ENCODE measurements at regions not wholly inside any gene's neighbourhood (a gene's known extent, or its start where the extent isn't known, plus 50 kb on each side); places are given as distances from the start of the nearest gene placed in this dataset.
"Not testable (repeated sequence)": the region's sequence is repeated elsewhere in the genome, so short reads cannot be mapped to it uniquely, and the experiment has no call there.

DNA sequence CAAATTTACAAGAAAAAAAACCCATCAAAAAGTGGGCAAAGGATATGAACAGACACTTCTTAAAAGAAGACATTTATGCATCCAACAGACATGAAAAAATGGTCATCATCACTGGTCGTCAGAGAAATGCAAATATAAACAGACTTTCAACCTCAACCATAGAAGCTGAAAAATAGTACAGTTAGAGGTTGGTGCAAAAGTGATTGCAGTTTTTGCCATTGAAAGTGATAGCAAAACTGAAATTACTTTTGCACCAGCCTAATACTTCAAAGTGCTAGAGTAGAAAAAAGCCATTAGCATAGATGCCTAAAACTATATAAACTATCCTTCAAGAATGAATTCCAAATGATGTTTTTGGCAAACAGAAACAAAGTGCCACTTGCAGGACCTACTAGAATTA is 365.8 kb upstream of the DPYD start:
- no peaks in the 10 kb centered on the region for H3K27me3 ChIP-seq (ENCODE audit: control insufficient read depth, insufficient read depth, low read length)
- H3K4me1 ChIP-seq (ENCODE audit: control insufficient read depth, insufficient read depth, low read length), result no peaks in the 10 kb centered on the region
- H3K9me3 ChIP-seq (replicated peaks; ENCODE audit: low read length), result no peaks in the 10 kb centered on the region
- H3K4me3 ChIP-seq (ENCODE audit: low read length), result no peak overlapping the region
- no peak overlapping the region for H3K9ac ChIP-seq (ENCODE audit: low read depth, low read length)
- no peaks in the 10 kb centered on the region for H3K36me3 ChIP-seq (ENCODE audit: insufficient read depth, low read length)
- H3K4me2 ChIP-seq (ENCODE audit: low read length), result no peak overlapping the region

DNA sequence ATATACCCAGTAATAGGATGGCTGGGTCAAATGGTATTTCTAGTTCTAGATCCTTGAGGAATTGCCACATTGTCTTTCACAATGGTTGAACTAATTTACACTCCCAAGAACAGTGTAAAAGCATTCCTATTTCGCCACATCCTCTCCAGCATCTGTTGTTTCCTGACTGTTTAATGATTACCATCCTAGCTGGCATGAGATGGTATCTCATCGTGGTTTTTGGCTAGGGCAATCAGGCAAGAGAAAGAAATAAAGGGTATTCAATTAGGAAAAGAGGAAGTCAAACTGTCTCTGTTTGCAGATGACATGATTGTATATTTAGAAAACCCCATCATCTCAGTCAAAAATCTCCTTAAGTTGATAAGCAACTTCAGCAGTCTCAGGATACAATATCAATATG is 364.5 kb upstream of the DPYD start:
- H3K9ac ChIP-seq (ENCODE audit: low read depth, low read length); H3K4me1 ChIP-seq (ENCODE audit: control insufficient read depth, insufficient read depth, low read length); H3K36me3 ChIP-seq (ENCODE audit: insufficient read depth, low read length); H3K27me3 ChIP-seq (ENCODE audit: control insufficient read depth, insufficient read depth, low read length); H3K4me2 ChIP-seq (ENCODE audit: low read length); H3K4me3 ChIP-seq (ENCODE audit: low read length); H3K9me3 ChIP-seq (replicated peaks; ENCODE audit: low read length): not testable (repeated sequence)

DNA sequence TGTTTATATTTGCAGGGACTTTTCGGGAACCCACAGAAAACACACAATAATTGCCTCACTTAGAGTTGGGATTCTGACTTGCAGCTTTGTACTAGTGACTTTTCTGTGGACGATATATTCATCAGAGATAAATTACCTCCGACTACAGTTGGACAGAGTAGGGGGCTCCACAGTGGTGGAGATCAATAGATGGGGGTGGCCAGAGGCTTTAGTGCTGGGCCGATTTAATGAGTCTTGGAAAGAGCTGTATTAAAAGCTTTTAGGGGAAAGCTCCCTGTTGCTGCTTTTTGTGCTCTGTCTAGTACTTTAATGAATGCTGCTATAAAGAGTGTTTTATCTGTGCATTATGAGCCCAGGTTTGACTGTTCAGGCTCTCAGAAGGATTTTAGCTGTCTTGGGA is 359.2 kb upstream of the DPYD start:
- no peaks in the 10 kb centered on the region for H3K27me3 ChIP-seq (ENCODE audit: control insufficient read depth, insufficient read depth, low read length)
- no peak overlapping the region for H3K4me2 ChIP-seq (ENCODE audit: low read length)
- H3K36me3 ChIP-seq (ENCODE audit: insufficient read depth, low read length), result no peaks in the 10 kb centered on the region
- no peak overlapping the region for H3K4me3 ChIP-seq (ENCODE audit: low read length)
- H3K9me3 ChIP-seq (replicated peaks; ENCODE audit: low read length), result no peaks in the 10 kb centered on the region
- H3K4me1 ChIP-seq (ENCODE audit: control insufficient read depth, insufficient read depth, low read length), result peaks cover 9% of the 10 kb centered on the region
- no peak overlapping the region for H3K9ac ChIP-seq (ENCODE audit: low read depth, low read length)

DNA sequence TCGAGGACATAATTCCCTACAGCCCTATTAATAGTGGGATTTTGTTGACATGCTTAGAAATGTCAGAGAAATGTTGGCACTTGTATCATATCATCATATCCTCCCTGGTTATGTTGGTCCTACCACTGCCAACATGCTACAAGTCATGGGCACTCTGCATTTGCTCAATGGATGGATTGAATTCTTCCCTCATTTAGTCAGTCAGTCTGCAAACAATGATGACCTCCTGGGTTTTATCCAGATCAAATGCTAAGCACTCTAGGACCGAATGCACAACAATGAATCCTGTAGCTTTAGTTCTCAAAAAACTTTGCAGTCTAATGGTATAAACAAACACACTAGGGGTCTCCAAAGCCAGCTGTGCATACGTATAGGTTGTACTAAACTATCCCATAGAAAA is 357.2 kb upstream of the DPYD start:
- H3K4me1 ChIP-seq (ENCODE audit: control insufficient read depth, insufficient read depth, low read length), result peaks cover 9% of the 10 kb centered on the region
- no peak overlapping the region for H3K4me2 ChIP-seq (ENCODE audit: low read length)
- H3K9me3 ChIP-seq (replicated peaks; ENCODE audit: low read length), result no peaks in the 10 kb centered on the region
- no peaks in the 10 kb centered on the region for H3K27me3 ChIP-seq (ENCODE audit: control insufficient read depth, insufficient read depth, low read length)
- H3K9ac ChIP-seq (ENCODE audit: low read depth, low read length), result no peak overlapping the region
- no peak overlapping the region for H3K4me3 ChIP-seq (ENCODE audit: low read length)
- no peaks in the 10 kb centered on the region for H3K36me3 ChIP-seq (ENCODE audit: insufficient read depth, low read length)

DNA sequence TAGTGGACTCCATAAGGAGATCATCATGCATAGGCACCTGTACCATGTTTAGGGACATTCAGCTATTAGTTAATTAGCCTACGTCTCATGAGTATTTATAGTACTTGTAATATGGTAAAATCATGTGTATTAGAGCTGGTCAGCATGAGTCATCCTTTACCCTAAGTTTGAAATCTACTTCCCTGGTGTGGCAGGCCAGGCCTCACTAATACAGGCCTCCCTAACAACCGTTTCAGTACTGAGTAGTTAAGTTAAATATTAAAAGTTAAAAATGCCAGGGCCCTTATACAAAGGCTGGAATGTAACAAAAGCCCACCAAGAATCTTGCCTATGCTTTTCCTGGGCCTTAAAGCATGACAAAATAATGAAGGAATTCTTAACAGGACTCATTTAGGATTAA is 356.3 kb upstream of the DPYD start:
- no peaks in the 10 kb centered on the region for H3K27me3 ChIP-seq (ENCODE audit: control insufficient read depth, insufficient read depth, low read length)
- H3K4me3 ChIP-seq (ENCODE audit: low read length), result no peak overlapping the region
- no peak overlapping the region for H3K4me2 ChIP-seq (ENCODE audit: low read length)
- H3K9me3 ChIP-seq (replicated peaks; ENCODE audit: low read length), result no peaks in the 10 kb centered on the region
- H3K36me3 ChIP-seq (ENCODE audit: insufficient read depth, low read length), result no peaks in the 10 kb centered on the region
- no peak overlapping the region for H3K9ac ChIP-seq (ENCODE audit: low read depth, low read length)
- H3K4me1 ChIP-seq (ENCODE audit: control insufficient read depth, insufficient read depth, low read length), result peaks cover 9% of the 10 kb centered on the region

DNA sequence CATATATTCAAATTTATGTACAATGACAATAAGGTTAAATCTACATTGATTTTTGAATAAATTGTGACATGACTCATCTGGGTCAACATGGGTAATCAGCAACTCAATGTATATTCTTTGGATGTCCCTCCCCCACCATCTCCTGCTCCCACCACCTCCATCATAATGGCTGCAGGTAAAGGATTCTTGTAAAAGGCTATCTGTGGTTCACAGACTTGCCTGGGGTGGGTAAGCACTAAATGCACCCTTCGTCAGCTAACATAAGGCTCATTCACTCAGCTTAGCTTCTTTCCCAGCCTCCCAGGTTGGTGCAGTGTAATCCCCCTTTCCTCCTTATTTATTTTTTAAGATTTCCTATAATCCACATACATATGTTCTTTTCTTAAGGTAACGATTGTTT is 355.7 kb upstream of the DPYD start:
- Histone ChIP-seq H3K36me3 (ENCODE audit: insufficient read depth, low read length) (no peaks in the 10 kb centered on the region), H3K4me2 (ENCODE audit: low read length) (no peak overlapping the region), H3K9me3 (replicated peaks; ENCODE audit: low read length) (no peaks in the 10 kb centered on the region), H3K4me3 (ENCODE audit: low read length) (no peak overlapping the region), H3K9ac (ENCODE audit: low read depth, low read length) (no peak overlapping the region), H3K27me3 (ENCODE audit: control insufficient read depth, insufficient read depth, low read length) (no peaks in the 10 kb centered on the region), H3K4me1 (ENCODE audit: control insufficient read depth, insufficient read depth, low read length) (peaks cover 9% of the 10 kb centered on the region)

DNA sequence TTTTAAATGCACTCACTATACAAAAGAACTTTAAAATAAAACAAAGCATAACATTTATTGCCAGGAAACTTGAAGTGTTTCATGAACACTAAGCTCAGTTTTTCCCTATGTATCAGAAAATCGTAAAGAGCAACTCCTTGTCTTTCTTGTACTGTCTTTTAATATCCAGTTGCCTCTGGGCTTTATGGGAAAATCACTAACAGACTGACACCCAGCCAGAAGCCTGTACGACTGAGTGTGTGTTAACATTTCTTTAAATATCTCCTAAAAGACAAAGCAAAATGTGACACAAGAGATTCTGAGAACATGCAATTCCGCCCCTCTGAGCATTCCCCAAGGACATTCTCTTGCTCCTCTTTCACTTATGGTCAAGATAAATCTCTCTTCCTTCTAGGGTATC is 347.5 kb upstream of the DPYD start:
- Histone ChIP-seq H3K9ac (ENCODE audit: low read depth, low read length) (no peak overlapping the region), H3K9me3 (replicated peaks; ENCODE audit: low read length) (no peaks in the 10 kb centered on the region), H3K4me2 (ENCODE audit: low read length) (no peak overlapping the region), H3K4me1 (ENCODE audit: control insufficient read depth, insufficient read depth, low read length) (peaks cover 8% of the 10 kb centered on the region), H3K27me3 (ENCODE audit: control insufficient read depth, insufficient read depth, low read length) (no peaks in the 10 kb centered on the region), H3K36me3 (ENCODE audit: insufficient read depth, low read length) (no peaks in the 10 kb centered on the region), H3K4me3 (ENCODE audit: low read length) (no peak overlapping the region)

DNA sequence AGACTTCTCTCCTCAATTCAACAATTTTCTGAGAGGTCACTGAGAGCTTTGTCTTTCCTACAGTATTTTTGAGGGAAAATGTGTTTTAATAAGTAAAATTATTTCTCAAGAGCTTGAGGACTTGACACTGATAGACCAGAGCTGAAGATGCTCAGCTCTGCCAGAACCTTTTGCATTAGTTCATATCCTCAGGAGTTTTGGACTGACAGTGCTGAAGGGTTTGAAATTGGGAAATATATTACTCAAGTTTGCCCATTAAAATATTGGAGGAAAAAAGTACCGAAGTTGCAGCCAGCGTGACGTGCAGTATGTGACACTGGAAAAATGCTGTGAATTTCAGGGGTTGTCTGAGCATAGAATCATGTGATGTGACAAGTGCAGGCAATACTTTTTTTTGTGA is 346.6 kb upstream of the DPYD start:
- Histone ChIP-seq H3K4me2 (ENCODE audit: low read length) (no peak overlapping the region), H3K4me3 (ENCODE audit: low read length) (no peak overlapping the region), H3K9ac (ENCODE audit: low read depth, low read length) (no peak overlapping the region), H3K9me3 (replicated peaks; ENCODE audit: low read length) (no peaks in the 10 kb centered on the region), H3K27me3 (ENCODE audit: control insufficient read depth, insufficient read depth, low read length) (no peaks in the 10 kb centered on the region), H3K36me3 (ENCODE audit: insufficient read depth, low read length) (no peaks in the 10 kb centered on the region), H3K4me1 (ENCODE audit: control insufficient read depth, insufficient read depth, low read length) (peaks cover 8% of the 10 kb centered on the region)

DNA sequence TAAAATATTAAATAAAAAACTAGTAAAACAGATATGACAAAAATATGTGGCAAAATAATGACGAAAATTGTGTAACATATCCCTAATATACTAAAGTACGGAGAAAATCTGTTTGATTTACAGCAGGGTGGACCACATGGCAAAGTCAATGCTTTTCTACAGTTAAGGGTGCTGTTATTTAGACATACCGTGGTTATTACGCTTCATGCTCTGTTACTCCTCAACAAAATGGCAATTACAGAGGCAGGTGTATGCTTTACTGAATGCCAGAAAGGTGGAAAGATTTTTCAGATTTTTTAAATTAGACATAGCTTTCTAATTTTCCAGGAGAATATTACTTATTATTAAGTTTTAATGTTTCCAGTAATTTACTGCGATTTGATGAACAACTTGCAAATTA is 343.9 kb upstream of the DPYD start:
- Histone ChIP-seq H3K4me2 (ENCODE audit: low read length) (no peak overlapping the region), H3K4me3 (ENCODE audit: low read length) (no peak overlapping the region), H3K27me3 (ENCODE audit: control insufficient read depth, insufficient read depth, low read length) (no peaks in the 10 kb centered on the region), H3K9ac (ENCODE audit: low read depth, low read length) (no peak overlapping the region), H3K36me3 (ENCODE audit: insufficient read depth, low read length) (no peaks in the 10 kb centered on the region), H3K9me3 (replicated peaks; ENCODE audit: low read length) (no peaks in the 10 kb centered on the region), H3K4me1 (ENCODE audit: control insufficient read depth, insufficient read depth, low read length) (peaks cover 8% of the 10 kb centered on the region)

DNA sequence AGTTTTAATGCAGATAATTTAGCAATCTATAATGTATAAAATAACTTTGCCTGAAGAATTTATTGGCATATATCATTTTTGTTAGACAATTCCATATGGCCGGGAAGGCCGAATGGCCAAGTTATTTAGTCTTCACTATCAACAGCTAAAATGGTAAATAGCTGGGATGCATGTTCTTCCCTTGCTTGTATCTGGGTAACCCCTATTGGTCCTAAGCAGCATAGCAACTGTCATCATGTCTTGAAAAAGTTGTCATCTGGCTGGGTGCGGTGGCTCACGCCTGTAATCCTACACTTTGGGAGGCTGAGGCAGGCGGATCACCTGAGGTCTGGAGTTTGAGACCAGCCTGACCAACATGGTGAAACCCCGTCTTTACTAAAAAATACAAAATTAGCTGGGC is 340.0 kb upstream of the DPYD start:
- H3K27me3 ChIP-seq (ENCODE audit: control insufficient read depth, insufficient read depth, low read length), result no peaks in the 10 kb centered on the region
- peaks cover 8% of the 10 kb centered on the region for H3K4me1 ChIP-seq (ENCODE audit: control insufficient read depth, insufficient read depth, low read length)
- no peak overlapping the region for H3K4me3 ChIP-seq (ENCODE audit: low read length)
- no peak overlapping the region for H3K9ac ChIP-seq (ENCODE audit: low read depth, low read length)
- no peaks in the 10 kb centered on the region for H3K9me3 ChIP-seq (replicated peaks; ENCODE audit: low read length)
- H3K4me2 ChIP-seq (ENCODE audit: low read length), result no peak overlapping the region
- H3K36me3 ChIP-seq (ENCODE audit: insufficient read depth, low read length), result no peaks in the 10 kb centered on the region

DNA sequence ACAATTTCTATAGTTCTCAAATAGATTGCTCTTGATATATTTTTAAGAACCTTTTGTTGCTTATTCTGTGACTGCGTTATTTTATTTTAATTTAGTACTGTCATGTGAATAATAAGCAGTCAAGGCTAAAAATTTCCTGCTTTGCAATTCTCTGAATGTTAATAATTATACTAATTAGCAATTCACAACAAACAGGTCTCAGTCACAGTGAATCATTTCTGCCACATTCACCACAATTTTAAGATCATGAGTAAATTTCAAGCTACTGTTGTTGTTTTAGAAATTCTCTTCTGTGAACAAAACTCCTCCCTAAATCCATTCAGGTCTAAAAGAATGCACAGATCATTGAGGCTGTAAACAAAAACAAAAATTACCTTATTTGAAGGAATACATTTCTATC is 339.6 kb upstream of the DPYD start:
- no peak overlapping the region for H3K9ac ChIP-seq (ENCODE audit: low read depth, low read length)
- H3K9me3 ChIP-seq (replicated peaks; ENCODE audit: low read length), result no peaks in the 10 kb centered on the region
- peaks cover 8% of the 10 kb centered on the region for H3K4me1 ChIP-seq (ENCODE audit: control insufficient read depth, insufficient read depth, low read length)
- H3K4me2 ChIP-seq (ENCODE audit: low read length), result no peak overlapping the region
- H3K36me3 ChIP-seq (ENCODE audit: insufficient read depth, low read length), result no peaks in the 10 kb centered on the region
- no peak overlapping the region for H3K4me3 ChIP-seq (ENCODE audit: low read length)
- H3K27me3 ChIP-seq (ENCODE audit: control insufficient read depth, insufficient read depth, low read length), result no peaks in the 10 kb centered on the region

DNA sequence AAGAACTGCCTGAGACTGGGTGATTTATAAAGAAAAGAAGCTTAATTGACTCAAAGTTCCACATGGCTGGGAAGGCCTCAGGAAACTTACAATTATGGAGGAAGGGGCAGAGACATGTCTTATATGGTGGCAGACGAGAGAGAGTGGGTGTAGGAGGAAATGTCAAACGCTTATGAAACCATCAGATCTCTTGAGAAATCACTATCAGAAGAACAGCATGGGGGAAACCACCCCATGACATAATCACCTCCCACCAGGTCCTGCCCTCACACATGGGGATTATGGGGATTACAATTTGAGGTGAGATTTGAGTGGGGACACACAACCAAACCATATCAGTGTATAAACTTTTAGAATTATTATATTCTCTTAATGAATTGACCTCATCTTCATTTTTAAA is 335.9 kb upstream of the DPYD start:
- Histone ChIP-seq H3K4me2 (ENCODE audit: low read length) (no peak overlapping the region), H3K36me3 (ENCODE audit: insufficient read depth, low read length) (no peaks in the 10 kb centered on the region), H3K4me1 (ENCODE audit: control insufficient read depth, insufficient read depth, low read length) (no peaks in the 10 kb centered on the region), H3K4me3 (ENCODE audit: low read length) (no peak overlapping the region), H3K9ac (ENCODE audit: low read depth, low read length) (no peak overlapping the region), H3K27me3 (ENCODE audit: control insufficient read depth, insufficient read depth, low read length) (no peaks in the 10 kb centered on the region), H3K9me3 (replicated peaks; ENCODE audit: low read length) (no peaks in the 10 kb centered on the region)

DNA sequence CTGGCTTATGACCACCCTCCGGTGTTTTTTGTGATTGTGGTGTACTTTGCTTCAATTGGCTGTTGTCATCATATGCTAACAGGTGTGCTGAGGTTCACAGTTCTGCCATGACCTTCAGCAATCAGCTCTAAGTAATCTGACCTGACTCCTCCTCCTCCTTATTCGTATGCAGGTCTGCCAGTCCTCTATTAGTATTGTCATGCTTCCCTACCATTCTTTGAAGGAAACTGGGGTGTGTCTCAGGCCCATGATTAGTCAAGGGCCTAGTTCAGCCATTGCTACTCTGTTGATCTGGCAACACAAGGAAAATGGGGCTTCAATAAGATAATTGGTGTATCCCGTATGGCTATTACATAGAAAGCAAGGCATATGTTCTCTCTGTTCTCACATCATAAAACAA is 332.3 kb upstream of the DPYD start:
- Histone ChIP-seq H3K4me1 (ENCODE audit: control insufficient read depth, insufficient read depth, low read length) (no peaks in the 10 kb centered on the region), H3K4me2 (ENCODE audit: low read length) (no peak overlapping the region), H3K4me3 (ENCODE audit: low read length) (no peak overlapping the region), H3K9me3 (replicated peaks; ENCODE audit: low read length) (no peaks in the 10 kb centered on the region), H3K27me3 (ENCODE audit: control insufficient read depth, insufficient read depth, low read length) (no peaks in the 10 kb centered on the region), H3K36me3 (ENCODE audit: insufficient read depth, low read length) (no peaks in the 10 kb centered on the region), H3K9ac (ENCODE audit: low read depth, low read length) (no peak overlapping the region)
